ENCODE measurements at regions not wholly inside any gene's neighbourhood (a gene's known extent, or its start where the extent isn't known, plus 50 kb on each side); places are given as distances from the start of the nearest gene placed in this dataset.

GRCh38 chr19:28934631-28935030 is 278.3 kb downstream of the UQCRFS1 start:
- TF ChIP-seq CTCF (IDR thresholded peaks at IDR 0.05) (no peak), POLR2A (IDR thresholded peaks at IDR 0.05) (no peak), EP300 (IDR thresholded peaks at IDR 0.05) (no peak)
